IPS-18a (cell line): ENCODE measurements at regions not wholly inside any gene's neighbourhood (a gene's known extent, or its start where the extent isn't known, plus 50 kb on each side); places are given as distances from the start of the nearest gene placed in this dataset.
"Not testable (repeated sequence)": the region's sequence is repeated elsewhere in the genome, so short reads cannot be mapped to it uniquely, and the experiment has no call there.

Experiments used
- H3K27ac ChIP-seq: one replicate; pipeline ENCODE4 v1.5.1; 2013; ENCODE audit warnings: low read length
- H3K27me3 ChIP-seq: one replicate; pipeline ENCODE4 v1.6.1; 2013; ENCODE audit warnings: mild to moderate bottlenecking, low read length; ENCODE audit not compliant: control insufficient read depth, insufficient read depth
- H3K36me3 ChIP-seq: one replicate; pipeline ENCODE4 v1.6.1; 2013; ENCODE audit warnings: low read depth, low read length; ENCODE audit not compliant: control insufficient read depth
- H3K4me1 ChIP-seq: one replicate; pipeline ENCODE4 v1.6.1; 2013; ENCODE audit warnings: low read depth, low read length; ENCODE audit not compliant: control insufficient read depth
- H3K4me3 ChIP-seq: one replicate; pipeline ENCODE4 v1.5.1; 2013; ENCODE audit warnings: low read length
- H3K9ac ChIP-seq: one replicate; pipeline ENCODE4 v1.6.1; 2013; ENCODE audit warnings: mild to moderate bottlenecking, low read length, moderate library complexity
- H3K9me3 ChIP-seq: one replicate; pipeline ENCODE4 v1.6.1; 2013; ENCODE audit warnings: low read depth, low read length; ENCODE audit not compliant: control insufficient read depth

- not testable (repeated sequence) for H3K27ac ChIP-seq, H3K4me1 ChIP-seq, H3K36me3 ChIP-seq, H3K4me3 ChIP-seq, H3K9ac ChIP-seq, H3K9me3 ChIP-seq, H3K27me3 ChIP-seq
Observed at GRCh38 chr4:3938676-3939075, 172.5 kb downstream of the ADRA2C start.

- not testable (repeated sequence) for H3K9ac ChIP-seq, H3K4me3 ChIP-seq, H3K27me3 ChIP-seq, H3K4me1 ChIP-seq, H3K9me3 ChIP-seq, H3K36me3 ChIP-seq, H3K27ac ChIP-seq
Observed at GRCh38 chr4:3939954-3940591, 173.9 kb downstream of the ADRA2C start.

- H3K4me3 ChIP-seq, H3K9ac ChIP-seq, H3K9me3 ChIP-seq, H3K27ac ChIP-seq, H3K36me3 ChIP-seq, H3K4me1 ChIP-seq, H3K27me3 ChIP-seq: not testable (repeated sequence)
Observed at GRCh38 chr4:3941735-3942522, 175.7 kb downstream of the ADRA2C start.

- H3K4me1 ChIP-seq, H3K9me3 ChIP-seq, H3K27ac ChIP-seq, H3K9ac ChIP-seq, H3K4me3 ChIP-seq, H3K36me3 ChIP-seq, H3K27me3 ChIP-seq: not testable (repeated sequence)
Observed at GRCh38 chr4:3942569-3942971, 176.4 kb downstream of the ADRA2C start.

- H3K9me3 ChIP-seq, H3K9ac ChIP-seq, H3K4me3 ChIP-seq, H3K4me1 ChIP-seq, H3K27me3 ChIP-seq, H3K27ac ChIP-seq, H3K36me3 ChIP-seq: not testable (repeated sequence)
Observed at GRCh38 chr4:3943051-3943450, 176.9 kb downstream of the ADRA2C start.

GRCh38 chr4:3945511-3946290 lies 179.5 kb downstream of the ADRA2C start:
- no peaks in the 10 kb centered on the region for H3K4me1 ChIP-seq
- H3K9ac ChIP-seq, result no peak overlapping the region
- H3K9me3 ChIP-seq, result no peaks in the 10 kb centered on the region
- H3K27me3 ChIP-seq, result no peaks in the 10 kb centered on the region
- no peak overlapping the region for H3K27ac ChIP-seq
- no peaks in the 10 kb centered on the region for H3K36me3 ChIP-seq
- H3K4me3 ChIP-seq, result no peak overlapping the region

GRCh38 chr4:3946553-3946952 lies 180.4 kb downstream of the ADRA2C start:
- H3K9ac ChIP-seq, H3K27ac ChIP-seq, H3K9me3 ChIP-seq, H3K27me3 ChIP-seq, H3K4me1 ChIP-seq, H3K36me3 ChIP-seq, H3K4me3 ChIP-seq: not testable (repeated sequence)

GRCh38 chr4:3947761-3948160 lies 181.6 kb downstream of the ADRA2C start:
- not testable (repeated sequence) for H3K9me3 ChIP-seq, H3K9ac ChIP-seq, H3K36me3 ChIP-seq, H3K27ac ChIP-seq, H3K27me3 ChIP-seq, H3K4me3 ChIP-seq, H3K4me1 ChIP-seq

GRCh38 chr4:3948210-3948609 lies 182.0 kb downstream of the ADRA2C start:
- H3K27ac ChIP-seq, H3K4me1 ChIP-seq, H3K9ac ChIP-seq, H3K36me3 ChIP-seq, H3K27me3 ChIP-seq, H3K9me3 ChIP-seq, H3K4me3 ChIP-seq: not testable (repeated sequence)

GRCh38 chr4:3949916-3950315 lies 183.7 kb downstream of the ADRA2C start:
- H3K4me1 ChIP-seq, H3K4me3 ChIP-seq, H3K27me3 ChIP-seq, H3K27ac ChIP-seq, H3K9me3 ChIP-seq, H3K36me3 ChIP-seq, H3K9ac ChIP-seq: not testable (repeated sequence)

- H3K4me3 ChIP-seq, H3K9ac ChIP-seq, H3K36me3 ChIP-seq, H3K9me3 ChIP-seq, H3K4me1 ChIP-seq, H3K27ac ChIP-seq, H3K27me3 ChIP-seq: not testable (repeated sequence)
Observed at GRCh38 chr4:3952443-3953139, 186.4 kb downstream of the ADRA2C start.
